ENCODE measurements at regions not wholly inside any gene's neighbourhood (a gene's known extent, or its start where the extent isn't known, plus 50 kb on each side); places are given as distances from the start of the nearest gene placed in this dataset.

- H3K27ac ChIP-seq = no peak overlapping the region
- TF ChIP-seq POLR2A (IDR thresholded peaks at IDR 0.05) (no peak), CTCF (IDR thresholded peaks at IDR 0.05) (no peak)
- no peaks in the 10 kb centered on the region for H3K27me3 ChIP-seq
- H3K4me1 ChIP-seq = no peaks in the 10 kb centered on the region
- H3K9me3 ChIP-seq = no peaks in the 10 kb centered on the region
- intact Hi-C loops (cut with DNase I; ENCODE audit: low total_unique reads) = no loop called here
- H3K36me3 ChIP-seq = no peaks in the 10 kb centered on the region
- H3K4me3 ChIP-seq = no peak overlapping the region
- DNase-seq = no peak
Observed at GRCh38 chr6:8269094-8269493, 166.3 kb downstream of the SLC35B3 start.

GRCh38 chr6:8268606-8269005, 166.3 kb upstream of the EEF1E1 start:
- Histone ChIP-seq H3K27me3 (no peaks in the 10 kb centered on the region), H3K36me3 (no peaks in the 10 kb centered on the region), H3K27ac (no peak overlapping the region), H3K9me3 (no peaks in the 10 kb centered on the region), H3K4me3 (no peak overlapping the region), H3K4me1 (no peaks in the 10 kb centered on the region)
- intact Hi-C loops (cut with DNase I; ENCODE audit: low total_unique reads) = no loop called here
- no peak for DNase-seq
- TF ChIP-seq CTCF (IDR thresholded peaks at IDR 0.05) (no peak), POLR2A (IDR thresholded peaks at IDR 0.05) (no peak)

- no peak for DNase-seq
- Histone ChIP-seq H3K27me3 (no peaks in the 10 kb centered on the region), H3K36me3 (no peaks in the 10 kb centered on the region), H3K27ac (no peak overlapping the region), H3K9me3 (no peaks in the 10 kb centered on the region), H3K4me1 (no peaks in the 10 kb centered on the region), H3K4me3 (no peak overlapping the region)
- intact Hi-C loops (cut with DNase I; ENCODE audit: low total_unique reads) = no loop called here
- no peak for TF ChIP-seq CTCF (IDR thresholded peaks at IDR 0.05)
- no peak for TF ChIP-seq POLR2A (IDR thresholded peaks at IDR 0.05)
Observed at GRCh38 chr6:8268156-8268555, 165.8 kb upstream of the EEF1E1 start.

GRCh38 chr6:8260610-8261009, 158.3 kb upstream of the EEF1E1 start:
- intact Hi-C loops (cut with DNase I; ENCODE audit: low total_unique reads) = no loop called here
- TF ChIP-seq CTCF (IDR thresholded peaks at IDR 0.05) = no peak
- TF ChIP-seq POLR2A (IDR thresholded peaks at IDR 0.05) = no peak
- Histone ChIP-seq H3K4me3 (no peak overlapping the region), H3K4me1 (no peaks in the 10 kb centered on the region), H3K36me3 (no peaks in the 10 kb centered on the region), H3K27ac (no peak overlapping the region), H3K27me3 (no peaks in the 10 kb centered on the region), H3K9me3 (no peaks in the 10 kb centered on the region)
- DNase-seq = no peak

GRCh38 chr6:8246403-8246802, 144.1 kb upstream of the EEF1E1 start:
- TF ChIP-seq POLR2A (IDR thresholded peaks at IDR 0.05) (no peak), CTCF (IDR thresholded peaks at IDR 0.05) (no peak)
- no peak for DNase-seq
- Histone ChIP-seq H3K4me1 (no peaks in the 10 kb centered on the region), H3K27ac (no peak overlapping the region), H3K36me3 (no peaks in the 10 kb centered on the region), H3K4me3 (no peak overlapping the region), H3K9me3 (no peaks in the 10 kb centered on the region), H3K27me3 (no peaks in the 10 kb centered on the region)
- intact Hi-C loops (cut with DNase I; ENCODE audit: low total_unique reads) = no loop called here

Data from uterus (tissue), 3 donors.